SU-DHL-6 (cell line): ENCODE measurements at regions not wholly inside any gene's neighbourhood (a gene's known extent, or its start where the extent isn't known, plus 50 kb on each side); places are given as distances from the start of the nearest gene placed in this dataset.

Experiments
- EZH2phosphoT487 ChIP-seq: fragments of 200-600 bp; sonication (generic), shearing (Covaris generic); conservative IDR thresholded peaks from 2 replicates; pipeline ENCODE4 v1.6.1; 2018; ENCODE audit warnings: mild to moderate bottlenecking, antibody characterized with exemption, low read length, moderate library complexity, mixed read lengths
- TF ChIP-seq, protein P1 (sequence below): fragments of 200-600 bp; sonication (generic); IDR thresholded peaks from one replicate; pipeline ENCODE4 v1.5.1; 2017; ENCODE audit warnings: antibody characterized with exemption, mild to moderate bottlenecking, low read length, moderate library complexity; ENCODE audit not compliant: insufficient read depth, poor library complexity, severe bottlenecking

DNA sequence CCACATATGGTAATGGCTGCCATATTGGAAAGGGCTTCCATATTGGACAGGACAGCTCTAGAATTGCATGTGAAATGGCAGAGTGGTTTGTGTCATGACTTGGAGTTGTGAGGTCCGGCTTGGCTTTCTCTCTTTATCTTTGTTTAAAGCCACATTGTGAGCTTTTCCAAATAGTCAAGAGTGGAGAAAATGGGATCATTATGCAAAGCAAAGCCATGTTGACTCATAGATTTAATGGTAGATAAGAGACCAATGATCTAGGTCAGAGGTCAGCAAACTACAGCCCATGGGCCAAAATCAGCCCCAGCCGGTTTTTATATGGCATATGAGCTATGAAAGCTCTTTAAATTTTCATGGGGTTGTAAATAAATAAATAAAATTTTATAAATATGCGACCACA, 449.1 kb downstream of the BCL11B start:
- TF ChIP-seq, protein P1, sequence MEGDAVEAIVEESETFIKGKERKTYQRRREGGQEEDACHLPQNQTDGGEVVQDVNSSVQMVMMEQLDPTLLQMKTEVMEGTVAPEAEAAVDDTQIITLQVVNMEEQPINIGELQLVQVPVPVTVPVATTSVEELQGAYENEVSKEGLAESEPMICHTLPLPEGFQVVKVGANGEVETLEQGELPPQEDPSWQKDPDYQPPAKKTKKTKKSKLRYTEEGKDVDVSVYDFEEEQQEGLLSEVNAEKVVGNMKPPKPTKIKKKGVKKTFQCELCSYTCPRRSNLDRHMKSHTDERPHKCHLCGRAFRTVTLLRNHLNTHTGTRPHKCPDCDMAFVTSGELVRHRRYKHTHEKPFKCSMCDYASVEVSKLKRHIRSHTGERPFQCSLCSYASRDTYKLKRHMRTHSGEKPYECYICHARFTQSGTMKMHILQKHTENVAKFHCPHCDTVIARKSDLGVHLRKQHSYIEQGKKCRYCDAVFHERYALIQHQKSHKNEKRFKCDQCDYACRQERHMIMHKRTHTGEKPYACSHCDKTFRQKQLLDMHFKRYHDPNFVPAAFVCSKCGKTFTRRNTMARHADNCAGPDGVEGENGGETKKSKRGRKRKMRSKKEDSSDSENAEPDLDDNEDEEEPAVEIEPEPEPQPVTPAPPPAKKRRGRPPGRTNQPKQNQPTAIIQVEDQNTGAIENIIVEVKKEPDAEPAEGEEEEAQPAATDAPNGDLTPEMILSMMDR, result no peak
- no peak for TF ChIP-seq EZH2phosphoT487
